ENCODE measurements at regions not wholly inside any gene's neighbourhood (a gene's known extent, or its start where the extent isn't known, plus 50 kb on each side); places are given as distances from the start of the nearest gene placed in this dataset.
"Not testable (repeated sequence)": the region's sequence is repeated elsewhere in the genome, so short reads cannot be mapped to it uniquely, and the experiment has no call there.

DNA sequence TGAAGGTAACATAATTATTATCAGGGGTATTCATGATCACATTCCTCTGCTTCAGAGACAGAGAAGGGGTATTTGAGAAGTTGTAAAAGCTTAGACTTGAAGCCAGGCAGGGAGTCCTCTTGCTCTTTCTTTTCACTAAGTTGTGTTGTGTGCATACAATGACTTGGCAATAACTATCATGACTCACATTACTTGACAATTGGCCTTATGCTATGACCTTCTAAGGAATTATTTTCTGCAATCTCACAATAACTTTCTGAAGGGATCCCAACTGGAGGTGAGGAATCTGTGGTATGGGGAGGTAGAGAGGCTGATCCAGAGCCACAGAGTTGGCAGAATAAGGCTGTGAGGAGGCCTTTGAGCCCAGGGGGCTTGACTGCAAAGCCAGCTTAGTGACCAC is 622.3 kb downstream of the MTRR start:
- no peak for DNase-seq

DNA sequence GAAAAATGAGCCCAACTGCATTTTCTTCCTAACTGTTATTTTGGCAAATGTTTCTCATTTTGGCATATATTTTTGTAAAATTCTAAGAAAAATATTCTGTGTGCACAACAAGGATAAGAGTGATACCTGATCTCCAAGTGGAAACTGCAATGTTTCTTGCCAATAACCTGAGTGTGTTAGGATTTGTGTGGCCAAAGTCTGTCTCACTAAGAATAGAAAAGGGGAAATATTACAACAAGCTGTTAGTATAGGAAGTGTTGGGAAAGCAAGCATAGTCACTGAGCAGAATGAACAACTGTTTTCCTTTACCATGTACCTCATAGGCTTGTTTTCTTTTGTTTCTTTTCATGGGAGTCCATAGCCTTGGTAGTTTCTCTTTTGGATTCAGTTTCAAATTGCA is 624.2 kb downstream of the MTRR start:
- DNase-seq, result no peak

DNA sequence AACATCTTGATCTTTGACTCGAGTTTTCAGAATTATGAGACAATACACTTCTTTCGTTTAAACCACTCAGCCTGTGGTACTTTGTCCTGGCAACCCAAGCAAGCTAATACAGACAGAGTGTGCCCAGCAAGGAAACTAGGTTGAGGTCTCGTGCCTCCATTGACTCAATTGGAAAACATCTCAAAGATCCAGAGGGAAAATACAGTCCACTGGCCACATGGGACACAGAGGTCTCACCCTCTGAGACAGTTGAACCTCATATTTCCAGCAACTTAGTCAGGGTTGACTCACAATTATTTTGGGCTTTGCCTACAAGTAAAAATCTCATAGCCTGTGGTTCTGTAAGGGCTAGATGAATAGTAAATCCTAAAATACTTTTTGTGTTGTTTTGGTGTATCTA is 631.5 kb downstream of the MTRR start:
- DNase-seq, result no peak

DNA sequence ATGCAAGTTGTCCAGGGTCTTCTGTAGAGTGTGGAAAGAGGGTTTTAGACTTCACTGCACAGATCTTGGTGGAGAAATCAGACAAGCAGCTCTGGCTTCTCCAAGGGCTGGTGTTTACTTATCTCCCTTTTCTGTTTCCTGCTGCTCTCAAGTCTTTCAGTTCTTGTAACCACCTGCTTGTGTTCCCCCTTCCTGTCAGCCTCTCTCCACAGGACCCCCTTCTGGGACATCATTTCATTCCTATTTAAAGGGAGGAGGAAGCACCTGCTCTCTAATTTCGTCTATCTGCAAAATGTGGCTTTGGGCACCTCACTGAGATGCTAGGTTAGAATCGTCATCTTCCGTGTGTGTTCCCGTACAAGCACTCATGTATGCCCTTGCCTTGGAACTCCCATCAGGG is 636.2 kb downstream of the MTRR start:
- DNase-seq, result no peak

DNA sequence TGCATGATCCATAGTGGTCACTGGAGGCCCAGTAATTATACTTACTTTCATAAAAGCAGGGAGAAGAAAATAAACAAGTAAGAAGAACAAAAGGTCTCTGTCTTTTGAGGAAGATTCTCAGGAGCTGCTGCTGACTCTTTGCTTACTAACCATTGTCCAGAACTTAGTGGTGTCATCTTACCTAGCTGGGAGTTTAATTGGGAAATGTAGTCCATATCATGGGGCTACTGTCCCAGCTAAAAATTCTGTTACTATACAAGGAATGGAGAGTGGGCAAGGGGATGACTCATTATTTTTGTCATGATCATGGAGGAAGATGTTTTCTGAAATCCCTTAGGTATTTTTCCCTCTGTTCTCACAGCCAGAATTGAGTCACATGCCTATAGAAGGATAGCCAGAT is 639.3 kb downstream of the MTRR start:
- no peak for DNase-seq

DNA sequence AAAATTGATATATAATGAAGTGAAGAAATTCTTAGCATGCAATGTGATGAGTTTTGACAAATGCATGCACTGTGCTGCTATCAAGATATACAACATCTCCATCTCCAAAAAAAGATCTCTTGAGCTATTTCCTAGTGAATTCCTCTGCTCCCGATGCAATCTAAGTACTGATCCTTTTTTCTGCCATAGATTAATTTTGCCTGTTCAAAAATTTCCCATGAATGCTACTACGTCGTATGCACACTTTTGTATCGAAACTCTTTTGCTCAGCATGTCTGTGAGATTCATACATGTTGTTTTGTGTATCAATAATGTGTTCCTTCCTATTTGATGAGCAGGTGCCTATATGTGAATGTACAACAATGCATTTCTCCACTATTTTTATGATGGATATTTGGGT is 647.4 kb downstream of the MTRR start:
- DNase-seq, result no peak

DNA sequence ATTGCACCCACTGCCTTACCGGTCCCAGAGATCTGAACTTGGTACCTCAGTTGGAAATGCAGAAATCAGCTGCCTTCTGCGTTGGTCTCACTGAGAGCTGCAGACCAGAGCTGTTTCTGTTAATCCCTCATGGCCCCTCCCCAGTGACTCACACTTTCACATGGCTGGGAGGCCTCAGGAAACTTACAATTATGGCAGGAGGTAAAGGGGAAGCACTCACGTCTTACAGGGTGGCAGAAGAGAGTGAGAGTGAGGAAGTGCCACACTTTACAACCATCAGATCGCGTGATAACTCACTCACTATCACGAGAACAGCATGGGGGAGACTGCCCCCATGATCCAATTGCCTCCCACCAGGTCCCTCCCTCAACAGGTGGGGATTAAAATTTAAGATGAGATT is 648.5 kb downstream of the MTRR start:
- DNase-seq, result no peak

DNA sequence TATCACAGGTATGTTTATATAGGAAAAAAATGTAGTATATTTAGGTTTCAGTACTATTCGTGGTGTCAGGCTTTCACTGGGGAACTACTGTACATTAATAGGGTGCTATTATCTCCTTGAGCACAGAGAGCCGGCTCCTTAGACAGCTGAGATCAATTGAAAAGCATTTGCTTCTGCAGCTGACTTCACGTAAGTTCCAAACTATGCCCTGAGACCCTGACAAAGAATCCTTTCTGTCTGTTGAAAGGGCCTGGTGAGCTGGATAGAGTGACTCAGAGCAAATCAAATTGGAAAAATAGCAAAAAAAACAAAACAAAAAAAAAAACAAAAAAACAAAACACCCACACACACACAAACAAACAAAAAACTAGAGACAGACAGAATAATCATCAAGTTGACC is 652.0 kb downstream of the MTRR start:
- no peak for DNase-seq

DNA sequence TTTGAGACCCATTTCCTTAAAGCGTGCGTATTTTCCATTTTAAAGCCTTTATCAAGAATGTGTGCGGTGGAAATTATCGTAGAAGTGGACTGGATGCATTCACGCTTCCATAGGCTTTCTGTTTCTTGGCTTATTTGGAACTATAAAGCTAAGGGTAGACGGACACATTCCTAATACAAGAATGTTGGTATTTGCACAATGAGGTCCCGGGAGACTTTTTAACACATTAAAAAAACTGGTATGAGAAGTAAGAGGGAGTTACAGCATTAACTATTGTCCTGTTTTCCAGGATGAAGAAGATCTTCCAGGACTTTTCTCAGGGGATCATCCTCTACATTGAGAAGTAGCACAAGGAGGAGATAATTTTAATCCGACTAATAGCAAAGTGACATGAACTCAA is 653.0 kb downstream of the MTRR start:
- DNase-seq, result no peak

DNA sequence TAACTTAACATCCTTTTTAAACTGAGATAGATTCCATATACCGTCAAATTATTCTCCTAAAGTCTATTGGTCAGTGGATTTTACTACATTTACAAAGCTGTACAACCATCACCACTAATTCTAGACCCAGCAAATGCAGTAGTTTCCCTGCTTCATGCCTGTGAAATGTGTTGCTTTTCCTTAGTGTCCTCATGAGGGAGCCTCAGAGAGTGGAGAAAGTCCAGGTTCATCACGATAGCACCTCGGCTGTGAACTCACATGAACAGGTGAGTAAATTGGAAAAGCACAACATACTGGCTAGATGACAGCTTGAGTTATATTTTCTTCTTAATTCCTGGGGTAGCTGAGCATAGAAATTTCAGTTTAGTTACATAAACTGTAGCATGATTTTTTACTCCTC is 653.7 kb downstream of the MTRR start:
- no peak for DNase-seq

DNA sequence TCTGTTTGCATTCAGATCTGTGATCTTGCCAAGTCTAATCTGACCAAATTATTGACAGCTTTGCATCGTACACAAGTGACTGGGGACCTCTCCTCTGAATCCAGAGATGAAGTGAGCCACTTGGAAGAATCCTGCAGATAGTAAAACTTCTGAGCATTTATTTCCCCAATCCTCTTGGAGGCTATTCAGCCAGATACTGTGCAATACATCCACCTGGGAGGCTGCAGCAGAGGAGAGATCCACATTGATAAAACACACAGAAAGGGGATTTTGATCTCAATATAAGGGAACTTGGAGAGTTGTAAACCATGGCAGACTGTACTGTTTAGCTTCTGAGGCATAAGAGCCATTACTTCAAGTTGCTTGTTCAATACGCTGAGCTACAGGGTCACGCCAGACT is 654.6 kb downstream of the MTRR start:
- no peak for DNase-seq

DNA sequence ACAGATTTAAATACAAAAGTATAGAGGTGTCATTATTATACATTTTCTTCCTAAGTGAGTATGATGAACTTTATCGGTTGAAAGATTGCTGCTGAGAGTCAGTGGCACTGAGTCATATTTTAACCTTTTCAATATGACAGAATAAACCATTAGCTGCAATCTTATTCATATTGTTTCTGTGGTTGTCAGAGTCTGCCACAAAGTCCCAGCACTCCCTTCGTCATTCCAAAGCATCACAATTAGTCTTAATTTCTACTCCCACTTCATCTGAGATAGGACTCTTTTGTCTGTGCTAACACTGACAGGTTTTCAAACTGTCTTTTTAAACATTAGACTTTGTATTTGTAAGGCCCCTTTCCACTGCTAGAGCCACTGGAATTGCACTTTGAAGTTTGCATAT is 656.9 kb downstream of the MTRR start:
- DNase-seq, result no peak

DNA sequence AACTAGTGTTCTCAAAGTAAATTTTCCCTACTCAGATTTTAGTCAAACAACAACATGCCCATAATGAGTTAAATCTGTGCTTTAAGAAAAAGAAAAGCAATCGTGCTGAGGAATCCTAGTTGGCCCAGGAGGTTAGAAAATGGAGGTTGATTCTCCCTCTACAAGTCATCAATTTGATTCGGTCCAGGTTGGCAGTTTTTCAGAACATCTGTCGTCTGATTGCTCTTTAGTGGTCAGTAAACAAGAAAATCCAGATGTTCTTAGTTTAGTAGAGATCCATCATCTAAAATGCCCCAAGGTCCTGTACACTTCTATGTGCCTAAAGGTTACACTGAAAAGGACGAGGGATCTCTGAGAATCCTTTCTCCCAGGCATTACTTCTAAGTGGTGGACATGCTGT is 659.2 kb downstream of the MTRR start:
- no peak for DNase-seq

DNA sequence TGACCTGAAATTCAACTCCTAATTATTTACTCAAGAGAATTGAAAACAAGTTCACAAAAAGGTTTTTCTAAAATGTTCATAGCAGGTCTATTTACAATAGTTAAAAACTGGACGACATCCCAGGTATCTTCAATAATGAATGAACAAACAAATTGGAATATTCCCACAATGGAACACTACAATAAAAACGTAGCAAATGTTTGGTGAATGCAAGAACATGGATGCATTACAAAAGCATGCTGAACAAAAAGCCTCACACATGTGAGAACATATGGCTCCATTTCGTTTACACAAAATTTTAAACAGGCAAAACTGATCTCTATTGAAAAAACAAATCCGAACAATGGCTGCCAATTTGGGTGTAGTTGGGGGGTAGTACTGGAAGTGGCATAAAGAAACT is 669.9 kb downstream of the MTRR start:
- DNase-seq, result no peak

DNA sequence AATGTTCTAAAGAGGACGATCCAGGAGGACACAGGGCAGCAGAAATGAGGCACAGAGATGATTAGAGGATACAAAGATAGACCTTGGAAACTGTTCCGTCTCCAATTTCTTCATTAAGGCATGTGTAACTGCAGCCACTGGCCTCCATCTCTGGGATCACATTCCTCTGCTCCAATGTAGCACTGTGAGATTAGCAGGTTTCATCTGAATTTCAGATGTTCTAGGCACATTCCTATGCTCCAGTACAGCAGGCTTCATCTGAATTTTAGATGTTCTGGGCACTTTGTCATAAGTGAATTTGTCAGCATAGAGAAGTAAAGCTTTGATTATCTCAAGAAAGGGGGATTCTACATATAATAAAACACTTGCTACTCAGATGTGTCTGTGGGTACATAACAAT is 671.4 kb downstream of the MTRR start:
- DNase-seq, result no peak

DNA sequence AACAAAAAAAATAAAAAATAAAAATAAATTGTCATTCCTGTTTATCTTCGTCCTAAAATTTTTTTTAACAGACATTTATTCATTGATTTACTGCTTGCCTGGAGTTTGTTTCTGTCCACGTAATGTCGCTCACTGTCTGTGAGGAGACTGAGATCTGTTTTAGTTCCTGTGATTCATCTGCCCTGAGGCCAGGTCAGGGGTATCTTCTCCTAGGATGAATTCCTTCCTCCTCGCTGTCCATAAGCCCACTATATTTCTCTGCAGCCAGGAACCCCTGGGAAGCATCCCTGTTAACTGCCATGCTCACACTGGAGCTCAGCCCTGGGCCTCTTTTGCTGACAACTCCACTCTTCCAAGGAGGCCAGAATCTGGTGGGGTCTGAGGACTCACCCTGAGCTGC is 682.0 kb downstream of the MTRR start:
- no peak for DNase-seq

DNA sequence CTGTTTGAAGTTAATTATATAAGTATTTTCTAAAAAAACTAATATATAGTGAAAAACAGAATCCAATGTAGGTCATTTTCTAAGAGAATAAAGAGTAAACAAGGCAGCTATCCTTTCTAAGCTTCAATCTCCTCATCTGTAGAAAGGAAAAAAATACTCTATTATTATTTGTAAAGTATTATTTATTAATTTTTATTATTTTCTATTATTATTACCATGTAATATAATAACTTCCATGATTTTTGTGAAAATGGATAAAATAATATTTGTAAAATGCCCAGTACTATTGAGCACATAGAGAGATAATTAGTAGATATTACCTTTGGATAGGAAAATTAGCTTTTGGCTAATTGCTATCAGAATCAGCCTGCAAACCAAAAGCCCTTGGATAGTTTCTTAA is 684.4 kb downstream of the MTRR start:
- DNase-seq, result no peak

DNA sequence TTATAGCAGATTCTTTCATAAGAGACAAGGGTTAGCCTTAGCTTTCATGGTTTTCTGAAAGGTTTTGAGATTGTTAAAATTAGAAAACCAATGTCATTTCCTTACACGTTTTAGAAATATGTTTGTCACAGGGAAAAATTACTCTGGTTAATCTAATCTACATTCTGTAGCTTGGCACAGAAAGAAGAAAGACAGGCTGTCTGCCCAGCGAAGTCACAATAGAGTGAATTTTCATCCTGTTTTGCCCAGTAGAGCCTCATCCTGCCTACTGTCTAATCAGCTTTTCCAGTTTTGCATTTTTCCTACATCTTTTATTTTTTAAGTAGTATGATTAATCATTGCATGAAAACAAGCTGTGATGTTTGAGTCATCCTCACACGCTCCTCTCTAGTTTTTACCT is 688.8 kb downstream of the MTRR start:
- no peak for DNase-seq

DNA sequence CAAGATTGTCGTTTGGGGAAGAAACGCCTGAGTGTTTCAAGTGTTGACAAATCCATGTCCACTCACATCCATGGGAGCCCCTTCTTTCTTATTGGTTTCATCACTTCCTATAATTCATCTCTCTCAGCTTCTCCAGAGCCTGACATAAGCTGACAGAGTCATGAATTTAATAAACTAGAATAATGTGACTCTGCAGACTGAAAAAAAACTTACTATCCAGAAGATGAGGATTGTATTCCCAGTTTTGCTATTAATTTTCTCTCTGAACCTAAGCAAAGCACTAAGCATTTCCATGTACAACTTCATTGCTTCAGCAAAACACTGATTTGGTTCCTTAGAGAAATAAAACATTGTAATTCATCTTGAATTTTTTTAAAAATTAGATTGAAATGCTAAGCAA is 691.8 kb downstream of the MTRR start:
- DNase-seq, result no peak

DNA sequence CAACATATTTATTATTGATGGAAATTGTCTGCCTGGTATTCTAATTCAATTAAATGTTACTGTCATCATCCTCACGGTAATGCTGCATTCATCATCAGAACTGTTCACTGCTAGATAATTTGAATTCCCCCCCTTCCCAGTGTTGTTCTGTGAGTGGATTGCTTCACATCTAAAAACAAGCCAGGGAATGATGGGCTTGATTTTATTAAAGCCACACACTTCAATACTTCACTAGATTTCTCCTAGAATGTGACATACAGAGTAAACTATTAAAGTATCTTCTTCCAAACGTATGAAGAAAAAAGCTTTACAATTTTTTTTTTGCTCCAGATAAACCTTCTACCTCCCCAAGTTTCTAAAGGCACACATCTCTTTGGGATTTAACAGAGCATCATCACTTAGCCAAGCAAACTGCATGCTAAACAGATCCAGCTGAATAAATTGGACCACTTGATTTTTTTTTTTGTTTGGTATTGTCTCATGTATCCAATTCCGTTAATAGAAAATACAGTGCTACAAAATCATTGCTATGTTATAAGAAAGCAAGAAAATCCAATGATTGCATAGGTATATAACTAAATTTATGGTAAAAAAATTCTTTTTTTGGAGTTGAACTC is 692.4 kb downstream of the MTRR start:
- no peak for DNase-seq

DNA sequence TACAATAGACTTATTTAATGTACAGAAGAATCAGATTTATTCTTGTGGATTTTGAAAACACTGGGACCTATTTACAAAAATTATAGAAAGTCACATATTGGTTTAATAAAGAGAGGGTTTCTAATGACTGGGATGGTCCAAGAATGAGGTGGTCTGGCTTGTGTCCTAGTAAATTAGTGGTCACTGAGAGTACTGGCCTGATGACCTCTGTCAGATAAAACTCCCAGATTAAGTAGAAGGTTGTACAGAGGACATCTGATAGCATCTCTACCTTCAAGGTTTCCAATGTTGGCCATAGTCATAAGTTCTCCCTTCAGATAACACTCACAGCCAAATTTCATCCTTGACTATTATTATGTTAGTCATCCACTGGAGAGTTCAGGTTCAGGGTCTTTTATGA is 692.9 kb downstream of the MTRR start:
- DNase-seq, result no peak

DNA sequence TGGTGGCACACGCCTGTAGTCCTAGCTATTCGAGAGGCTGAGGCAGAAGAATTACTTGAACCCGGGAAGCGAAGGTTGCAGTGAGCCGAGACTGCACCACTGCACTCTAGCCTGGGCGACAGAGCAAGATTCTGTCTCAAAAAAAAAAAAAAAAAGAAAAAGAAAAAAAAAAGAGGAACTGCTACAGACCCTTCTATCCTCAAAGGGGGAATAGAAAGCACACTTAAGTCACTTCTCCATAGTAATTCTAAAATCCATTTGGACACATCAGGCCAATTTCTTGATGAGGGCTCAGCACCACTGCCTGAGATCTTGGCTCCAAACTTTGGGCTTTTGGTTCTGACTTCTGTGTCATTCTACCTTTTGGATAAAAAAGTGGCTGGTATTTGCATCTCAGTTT is 694.6 kb downstream of the MTRR start:
- not testable (repeated sequence) for DNase-seq

DNA sequence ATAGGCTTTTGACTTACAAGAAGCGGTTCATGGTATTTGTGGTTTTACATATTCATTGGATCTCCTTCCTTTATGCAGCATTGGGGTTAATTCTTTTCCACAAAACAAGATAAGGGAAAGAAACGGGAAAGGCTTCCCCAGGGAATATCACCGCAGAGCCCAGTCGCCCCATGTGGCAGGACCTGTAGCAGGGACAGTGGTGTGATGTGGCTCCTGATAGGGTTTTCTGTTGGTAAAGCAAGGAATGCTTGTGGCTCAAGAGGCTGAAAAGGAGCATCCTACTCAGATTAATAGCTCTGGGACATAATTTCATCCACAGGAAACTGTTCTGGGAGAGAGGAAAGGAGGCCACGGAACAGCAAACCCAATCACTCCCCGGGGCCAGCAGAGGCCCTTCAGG is 699.9 kb downstream of the MTRR start:
- DNase-seq, result no peak

DNA sequence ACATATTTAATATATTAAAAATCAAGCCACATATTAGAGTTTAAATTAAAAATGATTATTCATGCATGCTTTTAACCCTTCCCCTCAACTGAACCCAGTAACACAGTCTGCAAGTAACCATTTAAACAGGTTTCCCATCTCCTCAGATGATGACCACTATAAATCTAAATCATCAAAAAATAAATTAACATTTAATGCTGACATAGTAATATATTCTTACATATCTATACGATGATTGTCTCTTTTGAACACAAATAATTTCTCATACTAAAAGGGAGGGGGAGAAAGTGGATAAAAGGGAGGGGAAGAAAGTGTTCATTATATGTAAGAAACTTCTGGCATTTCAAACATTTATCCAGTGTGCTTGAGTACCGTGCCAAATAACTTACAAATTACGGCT is 701.6 kb downstream of the MTRR start:
- no peak for DNase-seq

DNA sequence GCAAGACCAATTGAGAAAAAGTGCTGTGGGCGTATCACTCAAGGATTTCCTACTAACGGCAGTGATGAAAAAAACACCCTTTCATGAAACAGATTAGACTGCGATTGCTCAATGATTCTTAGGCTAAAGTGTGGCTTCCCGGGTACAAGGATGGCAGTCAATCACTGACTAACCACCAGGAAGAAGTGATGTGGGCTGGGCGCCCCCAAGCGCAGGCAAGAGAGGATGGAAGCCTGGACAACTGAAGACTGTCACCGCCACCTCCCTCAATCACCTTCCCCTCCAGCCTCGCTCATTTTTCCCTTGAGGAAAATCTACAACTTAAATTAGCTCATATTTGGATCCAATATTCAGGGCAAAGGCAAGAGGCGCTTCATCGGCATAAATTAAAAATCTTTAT is 707.2 kb downstream of the MTRR start:
- DNase-seq, result no peak

DNA sequence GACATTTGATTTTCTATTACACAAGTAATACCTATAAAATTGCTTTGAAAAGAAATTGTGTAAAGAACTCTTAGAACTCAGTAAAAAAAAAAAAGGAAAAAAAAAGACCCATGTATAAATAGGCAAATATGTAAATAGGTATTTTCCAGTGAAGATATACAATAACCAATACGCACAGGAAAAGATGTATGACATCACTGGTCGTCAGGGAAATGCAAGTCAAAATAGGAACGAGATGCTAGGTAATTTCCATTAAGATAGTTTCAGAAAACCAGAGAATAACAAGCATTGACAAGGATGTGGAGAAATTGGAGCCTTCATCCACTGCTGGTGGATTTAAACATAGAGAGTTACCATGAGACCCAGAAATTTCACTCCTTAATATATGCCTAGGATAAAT is 708.8 kb downstream of the MTRR start:
- DNase-seq, result no peak

All from stimulated activated CD4-positive, alpha-beta T cell treated with anti-CD3 and anti-CD28 coated beads, Interleukin-4, amount 100 ng/mL, for 1 hour (primary cell).